IMR-90 (cell line): ENCODE measurements at regions not wholly inside any gene's neighbourhood (a gene's known extent, or its start where the extent isn't known, plus 50 kb on each side); places are given as distances from the start of the nearest gene placed in this dataset.

ENCODE experiments used
- ATAC-seq: fragments of 200-7000 bp; cut with Tn5 transposase; 2 replicates; pipeline ENCODE4 v1.9.1; 2020; ENCODE audit warnings: low read depth, mild to moderate bottlenecking, moderate library complexity
- BruUV-seq: library from RNA; stranded (reverse); fragments of 400-500 nt; replicated peaks from 2 replicates; lab custom pipeline; 2021; lab: Mats Ljungman, UMichigan
- CTCF ChIA-PET: fragments of 300-600 bp; formaldehyde crosslinking; extraction: SDS; loops from one replicate; lab custom pipeline; 2021; ENCODE audit warnings: antibody characterized with exemption; lab: Yijun Ruan, JAX
- POLR2A ChIA-PET: fragments of 300-600 bp; sonication (Branson Sonifier 250); formaldehyde crosslinking; loops from one replicate; lab custom pipeline; 2022; ENCODE audit warnings: antibody characterized with exemption; ENCODE audit not compliant: unreplicated experiment; lab: Charles Lee
- DNase-seq: peaks from one replicate; pipeline ENCODE4 v3.0.0; 2013
- H2AFZ ChIP-seq: replicated peaks from 2 replicates; pipeline ENCODE3; 2013; ENCODE audit warnings: low read length, mild to moderate bottlenecking; ENCODE audit not compliant: poor library complexity
- H2AK5ac ChIP-seq: 2 replicates; pipeline ENCODE4 v1.6.1; 2013; ENCODE audit warnings: low read depth, low read length, inconsistent platforms
- H2AK9ac ChIP-seq: replicated peaks from 2 replicates; pipeline ENCODE3; 2013; ENCODE audit warnings: mild to moderate bottlenecking, low read depth, low read length, moderate library complexity; ENCODE audit not compliant: poor library complexity
- H2BK120ac ChIP-seq: 2 replicates; pipeline ENCODE4 v1.6.1; 2013; ENCODE audit warnings: low read depth, low read length, inconsistent platforms
- H2BK15ac ChIP-seq: 3 replicates; pipeline ENCODE4 v1.6.1; 2013; ENCODE audit warnings: low read depth, low read length, inconsistent platforms
- H2BK20ac ChIP-seq: 2 replicates; pipeline ENCODE4 v1.6.1; 2013; ENCODE audit warnings: low read depth, mild to moderate bottlenecking, inconsistent platforms, low read length, moderate library complexity
- H2BK5ac ChIP-seq: 2 replicates; pipeline ENCODE4 v1.6.1; 2013; ENCODE audit warnings: mild to moderate bottlenecking, low read depth, low read length, inconsistent platforms; ENCODE audit not compliant: poor library complexity, severe bottlenecking
- H3K14ac ChIP-seq: replicated peaks from 2 replicates; pipeline ENCODE4 v1.6.1; 2013; ENCODE audit warnings: low read depth, low read length, inconsistent platforms
- H3K18ac ChIP-seq: 2 replicates; pipeline ENCODE4 v1.6.1; 2013; ENCODE audit warnings: low read depth, low read length, control low read depth
- H3K23ac ChIP-seq: 2 replicates; pipeline ENCODE4 v1.6.1; 2013; ENCODE audit warnings: low read depth, low read length, inconsistent platforms
- H3K27ac ChIP-seq: 2 replicates; pipeline ENCODE4 v1.5.1; 2013; ENCODE audit warnings: mild to moderate bottlenecking, control low read depth, low read length; ENCODE audit not compliant: insufficient read depth
- H3K27me3 ChIP-seq: 2 replicates; pipeline ENCODE4 v1.6.1; 2013; ENCODE audit warnings: low read length; ENCODE audit not compliant: control insufficient read depth, insufficient read depth
- H3K36me3 ChIP-seq: 2 replicates; pipeline ENCODE4 v1.6.1; 2013; ENCODE audit warnings: low read length, mixed read lengths; ENCODE audit not compliant: control insufficient read depth, insufficient read depth
- H3K4ac ChIP-seq: 2 replicates; pipeline ENCODE4 v1.6.1; 2013; ENCODE audit warnings: low read depth, low read length, inconsistent platforms
- H3K4me1 ChIP-seq: 2 replicates; pipeline ENCODE4 v1.6.1; 2013; ENCODE audit warnings: low read length, mixed read lengths; ENCODE audit not compliant: control insufficient read depth, insufficient read depth
- H3K4me2 ChIP-seq: 2 replicates; pipeline ENCODE4 v1.6.1; 2013; ENCODE audit warnings: low read depth, mild to moderate bottlenecking, control low read depth, low read length, moderate library complexity
- H3K4me3 ChIP-seq: 2 replicates; pipeline ENCODE4 v1.5.1; 2013; ENCODE audit warnings: low read depth, mild to moderate bottlenecking, control low read depth, low read length, moderate library complexity; ENCODE audit not compliant: insufficient read depth
- H3K56ac ChIP-seq: 2 replicates; pipeline ENCODE4 v1.6.1; 2013; ENCODE audit warnings: low read length, inconsistent platforms; ENCODE audit not compliant: insufficient read depth; ENCODE audit errors: extremely low read depth
- H3K79me1 ChIP-seq, 2 experiments: 2 replicates each; pipeline ENCODE4 v1.6.1; 2013; ENCODE audit warnings: low read length in 2 of 2, inconsistent platforms in 1 of 2, low read depth in 1 of 2
- H3K9ac ChIP-seq: 2 replicates; pipeline ENCODE4 v1.6.1; 2013; ENCODE audit warnings: low read depth, low read length, control low read depth
- H3K9me1 ChIP-seq: 2 replicates; pipeline ENCODE4 v1.6.1; 2013; ENCODE audit warnings: low read length, inconsistent platforms; ENCODE audit not compliant: insufficient read depth
- H3K9me3 ChIP-seq: 2 replicates; pipeline ENCODE4 v1.6.1; 2013; ENCODE audit warnings: low read length; ENCODE audit not compliant: control insufficient read depth, insufficient read depth
- H4K20me1 ChIP-seq: 2 replicates; pipeline ENCODE4 v1.6.1; 2013; ENCODE audit warnings: low read length, inconsistent platforms; ENCODE audit not compliant: insufficient read depth
- H4K5ac ChIP-seq: 2 replicates; pipeline ENCODE4 v1.6.1; 2013; ENCODE audit warnings: mild to moderate bottlenecking, low read depth, low read length, control low read depth
- H4K8ac ChIP-seq, 2 experiments: 2 replicates each; pipeline ENCODE4 v1.6.1; 2013; ENCODE audit warnings: low read depth in 2 of 2, low read length in 2 of 2, control low read depth in 1 of 2, inconsistent platforms in 1 of 2
- H4K91ac ChIP-seq: 2 replicates; pipeline ENCODE4 v1.6.1; 2013; ENCODE audit warnings: low read depth, low read length, inconsistent platforms; ENCODE audit not compliant: insufficient read depth
- BHLHE40 ChIP-seq: fragments of 150-350 bp; IDR thresholded peaks from 2 replicates; pipeline ENCODE4 v1.6.1; 2016; ENCODE audit warnings: mild to moderate bottlenecking, low read depth, low read length
- CEBPB ChIP-seq: IDR thresholded peaks from 2 replicates; pipeline ENCODE4 v1.6.1; 2012; ENCODE audit warnings: low read depth, low read length, improper control_type of control experiment
- CHD1 ChIP-seq: IDR thresholded peaks from 2 replicates; pipeline ENCODE4 v1.6.1; 2012; ENCODE audit warnings: low read depth, low read length, improper control_type of control experiment
- MAFK ChIP-seq: IDR thresholded peaks from 2 replicates; pipeline ENCODE4 v1.6.1; 2012; ENCODE audit warnings: low read depth, low read length, improper control_type of control experiment
- MXI1 ChIP-seq: IDR thresholded peaks from 2 replicates; pipeline ENCODE4 v1.6.1; 2012; ENCODE audit warnings: low read depth, mild to moderate bottlenecking, low read length, moderate library complexity, borderline replicate concordance
- NFE2L2 ChIP-seq: fragments of 150-350 bp; IDR thresholded peaks from 2 replicates; pipeline ENCODE4 v1.6.1; 2016; ENCODE audit warnings: low read depth, mild to moderate bottlenecking, low read length
- RAD21 ChIP-seq: IDR thresholded peaks from 2 replicates; pipeline ENCODE4 v1.6.1; 2012; ENCODE audit warnings: low read length, improper control_type of control experiment
- RCOR1 ChIP-seq: IDR thresholded peaks from 2 replicates; pipeline ENCODE4 v1.6.1; 2012; ENCODE audit warnings: mild to moderate bottlenecking, low read length, improper control_type of control experiment; ENCODE audit not compliant: insufficient replicate concordance
- SMC3 ChIP-seq: fragments of 150-350 bp; IDR thresholded peaks from 2 replicates; pipeline ENCODE4 v1.6.1; 2016; ENCODE audit warnings: low read depth, mild to moderate bottlenecking, antibody characterized with exemption, low read length, moderate library complexity
- whole genome bisulfite sequencing, 2 experiments: methylation state at CpG; one replicate each; pipeline versions ENCODE4 v1.1.5 to v1.1.7; 2013; ENCODE audit warnings: missing lambda C conversion rate in 2 of 2; ENCODE audit not compliant: insufficient read length in 1 of 2; ENCODE audit errors: extremely low coverage in 2 of 2; 5-methylcytosine and 5-hydroxymethylcytosine counted together
- dilution Hi-C: fragments of 300-500 bp; cut with HindIII; formaldehyde crosslinking; loops from one replicate; pipeline ENCODE4 v1.14.3; 2018; ENCODE audit warnings: low sequenced_read_pairs; ENCODE audit not compliant: unreplicated experiment
- in situ Hi-C: fragments of 300-500 bp; cut with MboI; formaldehyde crosslinking; loops from 3 replicates; pipeline ENCODE4 v1.14.3; 2019; ENCODE audit warnings: low sequenced_read_pairs, inconsistent platforms, mixed read lengths
- intact Hi-C: fragments of 100-400 bp; cut with micrococcal nuclease; formaldehyde crosslinking; loops from 2 replicates; pipeline ENCODE4 v1.10.0; 2022
- TF ChIP-seq, protein P1 (sequence below): fragments of 150-350 bp; IDR thresholded peaks from 2 replicates; pipeline ENCODE4 v1.6.1; 2016; ENCODE audit warnings: low read depth, mild to moderate bottlenecking, low read length, moderate library complexity, borderline replicate concordance

DNA sequence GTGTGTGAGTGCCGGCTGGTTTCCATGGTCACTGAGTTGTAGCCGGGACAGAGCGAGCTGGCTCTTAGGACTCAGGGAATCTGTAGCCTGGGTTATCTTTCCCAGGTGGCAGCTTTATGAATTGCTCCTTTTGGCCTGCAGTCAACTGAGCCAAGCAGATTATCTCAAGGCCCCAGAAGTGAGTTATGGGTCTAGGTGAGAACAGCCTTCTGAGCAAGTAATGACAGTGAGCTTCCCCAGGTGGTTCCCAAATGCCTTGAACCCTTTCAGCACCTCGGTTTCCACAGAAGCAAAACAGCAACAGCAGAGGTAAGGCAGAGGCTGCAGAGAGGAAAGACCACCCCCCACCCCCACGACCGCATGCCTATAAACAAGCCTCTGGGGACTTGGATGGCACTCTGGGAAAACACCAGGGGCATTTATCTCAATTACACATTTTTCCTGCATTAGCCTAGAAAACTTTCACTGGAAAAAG is 56.7 kb upstream of the DGKG start:
- 14% methylated on average over 1 of the region's 6 CpGs; no CpG with 5 or more reads in 1 of the 2 experiments for WGBS, 2 experiments
- H3K79me1 ChIP-seq = no peaks in the 10 kb centered on the region
- no peaks in the 10 kb centered on the region for H4K20me1 ChIP-seq
- no peak overlapping the region for H2BK5ac ChIP-seq
- no TSS peak for BruUV-seq
- no peak overlapping the region; the same call in 1 of the 2 replicates for H3K14ac ChIP-seq
- POLR2A ChIA-PET = no interaction called here
- H3K56ac ChIP-seq = no peak overlapping the region
- 0 out of 3 replicates have a peak overlapping the region, but pooled peaks have one; percentile 6 for H2BK15ac ChIP-seq
- no peak overlapping the region for H4K8ac ChIP-seq
- intact Hi-C loops = no loop called here
- CTCF ChIA-PET = no interaction called here
- ATAC-seq (no peak), DNase-seq (no peak)
- TF ChIP-seq, protein P1, sequence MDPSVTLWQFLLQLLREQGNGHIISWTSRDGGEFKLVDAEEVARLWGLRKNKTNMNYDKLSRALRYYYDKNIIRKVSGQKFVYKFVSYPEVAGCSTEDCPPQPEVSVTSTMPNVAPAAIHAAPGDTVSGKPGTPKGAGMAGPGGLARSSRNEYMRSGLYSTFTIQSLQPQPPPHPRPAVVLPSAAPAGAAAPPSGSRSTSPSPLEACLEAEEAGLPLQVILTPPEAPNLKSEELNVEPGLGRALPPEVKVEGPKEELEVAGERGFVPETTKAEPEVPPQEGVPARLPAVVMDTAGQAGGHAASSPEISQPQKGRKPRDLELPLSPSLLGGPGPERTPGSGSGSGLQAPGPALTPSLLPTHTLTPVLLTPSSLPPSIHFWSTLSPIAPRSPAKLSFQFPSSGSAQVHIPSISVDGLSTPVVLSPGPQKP = no peak
- TF ChIP-seq CEBPB (no peak), BHLHE40 (no peak), NFE2L2 (no peak), RCOR1 (no peak), RAD21 (no peak), CHD1 (no peak), SMC3 (no peak), MAFK (no peak), MXI1 (no peak)
- in situ Hi-C loops = no loop called here
- no peaks in the 10 kb centered on the region; the same call in 1 of the 2 replicates for H3K27me3 ChIP-seq
- no peak overlapping the region for H2BK120ac ChIP-seq
- no peak overlapping the region for H3K27ac ChIP-seq
- no peaks in the 10 kb centered on the region for H3K9me3 ChIP-seq
- no peak overlapping the region for H4K5ac ChIP-seq
- peak overlapping the region; percentile 57 for H2AK5ac ChIP-seq
- H3K4me2 ChIP-seq = no peak overlapping the region
- H2BK20ac ChIP-seq = no peak overlapping the region
- 0 out of 2 replicates have a peak overlapping the region, but pooled peaks have one; percentile 13 for H4K91ac ChIP-seq
- dilution Hi-C loops = no loop called here
- H2AK9ac ChIP-seq = no peak overlapping the region
- H3K4ac ChIP-seq = peak overlapping the region; percentile 48; the same call in 1 of the 2 replicates
- peaks cover 13% of the 10 kb centered on the region for H3K4me1 ChIP-seq
- H3K18ac ChIP-seq = no peak overlapping the region
- H3K9ac ChIP-seq = no peak overlapping the region
- H2AFZ ChIP-seq = peak overlapping the region; percentile 25
- no peak overlapping the region for H3K4me3 ChIP-seq
- H3K23ac ChIP-seq = no peak overlapping the region
- no peaks in the 10 kb centered on the region for H3K36me3 ChIP-seq
- H3K9me1 ChIP-seq = peaks cover 6% of the 10 kb centered on the region; the same call in 1 of the 2 replicates
